HG03342 (cell line): ENCODE measurements at regions not wholly inside any gene's neighbourhood (a gene's known extent, or its start where the extent isn't known, plus 50 kb on each side); places are given as distances from the start of the nearest gene placed in this dataset.
"Not testable (repeated sequence)": the region's sequence is repeated elsewhere in the genome, so short reads cannot be mapped to it uniquely, and the experiment has no call there.

ENCODE experiments used
- ATAC-seq: cut with Tn5 transposase; IDR thresholded peaks from one replicate; pipeline ENCODE4 v1.9.1; 2021; ENCODE audit warnings: mild to moderate bottlenecking, moderate library complexity; ENCODE audit not compliant: unreplicated experiment

DNA sequence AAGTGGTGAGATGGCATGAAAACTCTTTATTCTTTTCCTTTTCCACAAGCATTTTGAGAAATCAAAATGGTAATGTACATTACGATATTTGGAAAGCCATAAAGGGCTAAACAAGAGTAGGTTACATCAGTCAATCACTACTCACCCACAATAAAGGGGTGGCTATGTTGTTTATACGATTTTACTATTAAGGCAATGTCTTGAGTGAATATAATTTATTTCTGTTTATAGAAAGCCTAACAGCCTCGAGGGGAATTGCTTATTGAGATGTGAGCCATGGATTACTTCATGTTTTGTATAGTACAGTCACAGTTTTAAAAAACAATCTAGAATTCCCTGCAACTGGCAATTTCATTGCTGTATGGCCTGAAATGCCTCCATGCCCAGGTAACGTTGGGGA is 237.5 kb upstream of the RBBP8 start:
- no peak for ATAC-seq

DNA sequence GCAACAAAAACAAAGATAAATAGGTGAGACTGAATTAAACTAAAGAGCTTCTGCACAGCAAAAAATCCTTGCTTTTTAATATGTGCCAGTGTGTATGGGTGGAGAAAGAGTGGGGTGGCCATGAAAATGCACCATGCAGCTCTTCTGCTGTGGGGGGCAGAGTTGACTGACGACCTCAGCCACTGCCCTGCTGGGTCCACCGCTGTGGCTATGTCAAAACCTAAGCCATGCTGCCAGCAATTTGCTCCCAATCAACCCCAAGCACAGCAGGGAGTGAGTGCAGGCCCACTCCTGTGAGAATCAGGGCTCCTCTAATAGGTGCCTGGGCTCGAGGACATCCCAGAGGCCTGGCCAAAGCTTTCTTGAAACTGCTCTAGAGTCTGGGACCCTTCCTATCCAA is 235.6 kb upstream of the RBBP8 start:
- no peak for ATAC-seq

DNA sequence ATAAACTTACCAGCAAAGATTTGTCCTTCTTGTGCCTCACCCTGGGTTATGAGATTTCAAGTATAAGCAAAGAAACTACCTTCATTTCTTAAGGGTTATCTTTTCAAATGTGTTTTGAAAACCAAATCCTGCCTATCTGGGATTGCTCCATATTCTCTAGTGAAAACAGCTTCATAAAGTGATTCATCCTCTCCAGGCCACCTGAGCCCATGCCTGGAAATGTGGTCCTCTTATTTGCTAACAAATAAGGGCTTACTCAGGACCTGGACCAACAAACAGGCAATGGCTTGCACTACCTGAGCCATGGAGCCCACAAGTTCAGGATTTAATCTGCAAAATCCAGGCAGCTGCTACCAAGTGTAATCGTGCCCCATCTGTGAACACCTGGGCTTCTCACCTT is 234.4 kb upstream of the RBBP8 start:
- no peak for ATAC-seq

DNA sequence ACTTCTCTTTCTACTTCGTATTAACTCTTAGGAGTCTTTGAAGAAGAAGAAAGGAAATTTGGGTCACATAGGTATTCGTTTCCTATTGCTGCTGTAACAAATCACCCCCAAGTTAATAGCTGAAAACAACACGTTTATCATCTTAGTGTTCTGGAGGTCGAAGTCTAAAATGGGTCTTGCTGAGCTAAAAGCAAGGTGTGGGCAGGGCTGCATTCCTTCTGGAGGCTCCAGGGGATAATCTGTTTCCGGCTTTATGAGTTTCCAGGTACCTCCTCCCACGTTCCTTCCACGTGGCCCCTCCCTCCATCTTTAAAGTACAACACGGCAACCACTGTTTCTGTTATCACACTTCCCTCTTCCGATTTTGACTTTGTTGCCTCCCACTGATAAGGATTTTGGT is 233.5 kb upstream of the RBBP8 start:
- no peak for ATAC-seq

DNA sequence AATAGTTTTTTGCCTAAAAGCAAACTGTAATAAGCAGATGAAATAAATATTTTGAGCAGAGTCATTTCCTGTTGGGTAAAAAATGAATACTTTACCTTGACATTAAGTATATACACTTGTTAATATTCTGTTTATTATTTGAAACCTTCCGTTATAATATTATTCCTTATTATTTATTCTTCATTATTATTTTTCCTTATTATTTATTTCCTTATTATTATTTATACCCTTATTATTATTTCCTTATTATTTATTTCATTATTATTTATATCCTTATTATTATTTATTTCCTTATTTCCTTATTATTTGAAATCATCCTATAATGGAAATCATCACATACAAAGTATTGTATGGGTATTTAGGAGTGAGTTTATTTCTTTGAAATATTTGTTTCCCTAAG is 232.2 kb upstream of the RBBP8 start:
- ATAC-seq = no peak

DNA sequence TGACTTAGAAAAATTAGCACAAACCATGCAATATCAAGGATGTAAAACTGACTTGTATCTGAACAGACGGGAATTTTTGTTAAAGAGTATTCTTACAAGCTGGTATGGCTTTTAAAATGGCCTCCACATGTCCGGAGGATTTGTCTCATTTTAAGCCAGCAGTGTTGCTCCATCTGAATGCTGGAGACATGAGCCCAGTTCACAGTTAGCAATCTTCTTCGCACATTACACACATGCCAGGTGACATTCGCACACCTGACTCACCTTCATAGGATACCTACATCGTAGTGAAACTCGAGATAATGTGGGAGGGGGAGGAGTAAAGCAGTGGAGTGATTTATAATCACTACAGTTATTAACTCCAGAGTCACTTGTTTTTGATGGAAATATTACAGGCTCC is 231.8 kb upstream of the RBBP8 start:
- no peak for ATAC-seq

DNA sequence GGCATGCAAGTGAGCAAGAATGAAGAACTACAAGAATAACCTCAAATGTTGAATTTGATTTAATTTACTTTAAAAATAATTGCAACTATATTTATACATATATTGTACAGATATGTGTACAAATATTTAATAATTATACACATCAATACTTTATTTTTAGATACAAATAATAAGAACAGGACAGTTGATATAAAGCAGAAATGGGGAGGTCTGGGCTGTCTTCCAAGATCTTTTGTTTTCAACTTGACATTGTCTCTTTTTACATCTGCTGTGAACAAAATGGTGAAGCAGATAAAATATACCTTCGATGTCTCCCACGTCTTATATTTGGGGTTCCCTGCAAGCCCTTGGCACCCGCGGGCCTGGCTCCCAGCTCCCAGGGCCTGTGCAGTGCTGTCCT is 231.3 kb upstream of the RBBP8 start:
- ATAC-seq = no peak

DNA sequence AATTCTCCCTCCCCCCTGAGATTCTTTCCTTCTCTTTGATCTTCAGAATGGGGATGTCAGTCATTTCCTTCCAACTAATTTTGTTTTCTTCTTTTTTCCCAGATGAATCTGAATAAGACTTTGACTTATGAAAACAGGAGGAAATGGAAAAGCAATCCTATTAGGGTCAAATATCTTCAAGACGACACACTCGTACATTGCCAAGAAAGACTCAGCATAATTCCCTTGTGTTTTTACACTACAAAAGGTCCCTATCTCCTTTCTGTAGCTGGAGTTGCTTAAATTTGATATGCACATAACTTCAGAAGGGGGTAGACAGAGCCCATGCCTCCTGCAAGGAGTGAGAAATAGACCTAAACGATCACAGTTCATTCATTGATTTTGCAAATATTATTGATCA is 230.3 kb upstream of the RBBP8 start:
- no peak for ATAC-seq

DNA sequence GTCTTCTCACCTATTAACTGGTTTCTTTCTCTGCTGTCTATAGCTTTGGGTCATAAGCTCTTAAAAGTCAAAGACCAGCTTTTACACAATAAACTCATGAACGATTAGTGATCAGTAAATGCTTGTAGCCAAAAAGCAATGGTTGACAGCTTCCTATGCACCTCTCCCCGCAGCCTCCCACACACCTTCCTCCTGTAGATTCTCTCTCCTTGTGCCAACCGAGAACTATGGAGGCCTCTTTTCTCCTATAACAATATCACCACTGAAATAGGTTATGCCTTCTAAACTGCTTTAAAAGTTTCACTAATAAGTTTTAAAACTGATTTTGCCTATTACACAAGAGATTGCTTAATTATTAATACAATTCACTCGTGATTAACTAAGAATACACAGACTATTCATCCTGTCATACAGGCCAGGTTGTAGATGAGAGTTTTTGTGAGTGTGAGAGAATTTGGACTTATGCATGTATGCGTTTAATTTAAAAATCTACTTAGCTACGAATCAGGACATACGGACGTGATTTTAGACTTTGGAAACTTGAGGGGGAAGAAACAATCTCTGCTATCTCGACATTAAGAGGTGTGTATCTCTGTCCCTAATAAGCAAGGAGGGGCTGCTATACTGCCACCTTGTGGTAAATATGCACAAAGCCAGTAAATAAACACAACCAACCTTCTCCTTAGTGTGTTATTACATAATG is 229.1 kb upstream of the RBBP8 start:
- ATAC-seq = peak; percentile 62

DNA sequence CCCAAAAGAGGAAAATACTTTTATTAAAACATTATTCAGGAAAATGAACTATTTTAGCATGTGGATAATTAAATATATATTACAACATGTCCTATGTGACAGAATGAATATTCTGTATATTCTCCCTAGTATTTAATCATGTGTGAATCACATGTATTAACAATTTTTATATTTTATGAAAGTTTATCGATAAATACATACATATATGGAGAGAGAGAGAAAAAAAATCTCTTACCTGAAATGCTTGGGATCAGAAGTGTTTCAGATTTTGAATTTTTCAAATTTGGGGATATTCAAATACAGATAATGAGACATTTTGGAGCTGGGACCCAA is 228.6 kb upstream of the RBBP8 start:
- ATAC-seq = no peak

DNA sequence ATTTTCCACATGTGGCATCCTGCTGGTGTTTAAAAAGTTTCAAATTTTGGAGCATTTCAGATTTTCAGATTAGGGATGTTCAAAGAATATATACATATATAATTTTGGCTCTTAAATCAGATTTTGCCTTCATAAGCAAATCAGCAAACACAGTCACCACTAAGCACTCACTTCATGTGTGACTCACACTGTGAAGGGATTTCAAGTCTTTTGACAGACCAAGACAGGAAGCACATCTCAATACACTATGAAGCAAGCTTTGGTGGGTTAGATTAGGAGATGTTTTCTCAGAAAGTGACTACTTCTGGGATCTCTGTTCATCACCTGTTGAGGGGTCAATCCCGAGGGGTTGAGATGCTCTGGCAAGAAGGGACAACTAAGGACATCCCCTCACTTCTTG is 227.8 kb upstream of the RBBP8 start:
- no peak for ATAC-seq

DNA sequence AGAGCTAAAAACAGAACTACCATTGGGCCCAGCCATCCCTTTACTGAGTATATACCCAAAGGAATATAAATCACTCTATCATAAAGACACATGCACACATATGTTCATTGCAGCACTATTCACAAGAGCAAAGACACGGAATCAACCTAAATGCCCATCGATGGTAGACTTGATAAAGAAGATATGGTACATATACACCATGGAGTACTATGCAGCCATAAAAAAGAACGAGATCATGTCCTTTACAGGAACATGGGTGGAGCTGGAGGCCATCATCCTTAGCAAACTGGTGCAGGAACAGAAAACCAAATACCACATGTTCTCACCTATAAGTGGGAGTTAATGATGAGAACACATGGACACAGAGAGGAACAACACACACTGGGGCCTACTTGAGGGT is 227.1 kb upstream of the RBBP8 start:
- ATAC-seq = not testable (repeated sequence)

DNA sequence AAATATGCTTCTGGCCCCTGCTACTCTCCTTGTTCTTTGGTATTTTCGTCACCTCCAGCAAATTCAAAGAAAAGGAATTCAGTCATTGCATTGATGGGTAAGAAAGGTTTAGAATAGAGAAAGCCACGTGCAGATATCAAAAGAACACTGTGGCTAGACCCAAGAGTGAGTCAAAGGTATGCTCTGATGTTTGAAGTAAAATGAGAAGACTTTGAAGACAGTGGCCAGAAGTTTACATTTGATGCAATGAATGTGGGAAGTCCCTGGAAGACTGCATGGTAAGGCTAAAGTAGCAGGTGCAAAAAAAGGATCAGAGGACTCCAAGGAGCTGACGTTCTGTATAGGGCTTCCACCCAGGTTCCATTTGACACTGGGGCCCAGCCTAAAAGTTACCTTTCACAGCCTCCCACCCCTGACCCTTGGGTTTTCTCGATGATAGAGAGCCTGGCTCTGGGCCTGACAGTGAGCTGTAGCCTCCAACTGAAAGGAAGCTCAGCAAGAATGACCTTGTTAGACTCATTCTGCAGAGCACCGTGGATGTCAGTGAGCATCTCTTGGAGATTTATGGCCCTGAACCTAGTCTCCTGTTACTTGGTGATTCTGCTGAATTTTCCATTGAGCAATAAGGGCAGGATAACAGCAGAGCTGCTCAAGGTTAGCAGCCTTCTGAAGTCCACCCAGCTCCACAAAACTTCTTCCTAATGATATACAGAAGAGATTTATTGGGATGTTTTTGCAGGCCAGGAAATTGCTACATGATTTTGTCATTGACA is 223.7 kb upstream of the RBBP8 start:
- no peak for ATAC-seq

DNA sequence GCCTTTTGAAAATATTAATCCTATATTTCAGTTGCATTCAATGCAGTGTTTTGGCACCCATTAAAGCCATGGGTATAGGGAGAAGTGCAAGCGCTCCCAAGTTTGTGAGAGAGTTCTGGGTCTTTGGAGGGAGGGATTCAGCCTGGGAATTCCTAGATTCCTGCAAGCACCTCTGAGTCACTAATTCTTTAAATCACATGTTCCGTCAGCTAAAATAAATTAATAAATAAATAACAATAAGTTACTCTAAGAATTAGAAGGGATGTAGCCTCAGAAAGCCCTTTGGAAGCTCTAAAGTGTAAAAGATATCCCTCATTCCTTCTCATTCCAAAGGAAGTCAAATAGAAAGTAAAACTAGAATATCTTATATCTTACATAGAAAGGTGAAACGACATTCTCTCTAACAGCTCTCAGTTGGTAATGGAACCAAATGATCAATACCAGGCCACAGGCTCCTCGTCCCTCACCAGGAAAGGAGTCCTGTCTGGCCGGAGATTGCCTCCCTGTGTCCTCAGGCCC is 222.4 kb upstream of the RBBP8 start:
- ATAC-seq = no peak

DNA sequence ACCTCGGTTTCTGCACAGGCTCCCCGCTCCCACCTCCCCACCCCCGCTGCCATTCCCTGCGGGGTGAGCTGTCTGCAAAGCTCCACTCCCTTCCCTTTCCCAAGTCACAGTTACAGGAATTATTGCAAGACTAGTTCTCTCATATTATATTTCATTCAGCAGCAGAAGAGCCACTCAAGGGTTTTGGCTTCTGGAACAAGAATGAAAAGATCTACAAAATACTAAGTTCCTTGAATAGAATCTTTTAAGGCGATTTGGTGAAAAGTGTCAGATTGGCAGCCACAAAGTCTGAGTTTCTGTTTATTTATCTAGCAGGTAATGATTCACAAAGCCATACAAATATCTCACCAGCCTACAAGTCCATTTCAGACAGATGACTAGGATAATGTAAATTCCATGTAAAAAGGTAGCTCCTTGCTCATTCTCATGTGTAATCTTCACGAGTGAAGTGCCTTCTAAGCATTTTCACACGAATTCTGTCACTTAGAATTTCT is 221.9 kb upstream of the RBBP8 start:
- ATAC-seq = no peak

DNA sequence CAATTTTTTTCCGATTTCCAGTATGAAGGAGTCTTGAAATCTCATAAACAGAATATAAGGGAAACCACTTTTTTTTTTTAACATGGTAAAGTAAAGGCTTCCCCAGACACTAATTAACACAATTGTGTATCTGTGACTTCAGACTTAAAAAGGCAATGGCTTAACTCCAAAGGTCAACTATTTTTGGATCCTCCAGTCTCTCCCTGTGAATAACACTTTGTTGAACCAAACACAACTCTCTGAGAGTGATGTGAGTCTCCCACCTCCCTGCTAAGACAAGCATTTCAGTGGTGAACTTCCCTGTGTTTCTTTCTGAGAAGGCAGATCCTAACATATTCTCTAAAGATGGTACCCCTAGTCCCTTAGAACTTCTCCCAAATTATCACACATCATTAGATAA is 219.6 kb upstream of the RBBP8 start:
- ATAC-seq = no peak

DNA sequence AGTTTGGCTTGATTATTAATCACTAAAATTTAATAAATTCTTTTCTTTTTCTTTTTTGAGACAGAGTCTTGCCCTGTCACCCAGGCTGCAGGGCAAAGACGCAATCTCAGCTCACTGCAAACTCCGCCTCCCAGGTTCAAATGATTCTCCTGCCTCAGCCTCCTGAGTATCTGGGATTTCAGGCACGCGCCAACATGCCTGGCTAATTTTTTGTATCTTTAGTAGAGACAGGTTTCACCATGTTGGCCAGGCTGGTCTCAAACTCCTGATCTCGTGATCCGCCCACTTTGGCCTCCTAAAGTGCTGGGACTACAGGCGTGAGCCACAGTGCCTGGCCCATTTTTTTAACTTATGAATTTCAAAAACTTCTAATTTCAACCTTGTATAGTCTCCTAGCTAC is 215.6 kb upstream of the RBBP8 start:
- ATAC-seq = not testable (repeated sequence)

DNA sequence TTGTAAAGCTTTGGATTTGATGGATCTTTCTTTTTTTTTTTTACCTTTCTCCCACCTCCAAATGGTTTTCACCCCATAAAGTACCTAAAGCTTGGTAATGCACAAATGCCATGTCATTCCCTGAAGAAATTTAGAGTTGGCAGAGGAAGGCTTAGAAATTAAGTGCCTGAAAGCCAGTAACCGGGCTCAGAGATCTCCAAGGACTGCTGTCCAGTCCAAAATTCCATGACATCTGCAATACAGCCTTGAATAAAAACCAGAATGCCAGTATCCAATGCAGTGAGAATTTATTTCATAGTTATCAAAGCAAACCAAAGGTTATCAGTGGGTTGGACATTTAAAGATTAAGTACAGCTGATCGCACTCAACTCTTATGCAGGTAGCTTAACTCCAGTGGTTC is 209.9 kb upstream of the RBBP8 start:
- ATAC-seq = no peak

DNA sequence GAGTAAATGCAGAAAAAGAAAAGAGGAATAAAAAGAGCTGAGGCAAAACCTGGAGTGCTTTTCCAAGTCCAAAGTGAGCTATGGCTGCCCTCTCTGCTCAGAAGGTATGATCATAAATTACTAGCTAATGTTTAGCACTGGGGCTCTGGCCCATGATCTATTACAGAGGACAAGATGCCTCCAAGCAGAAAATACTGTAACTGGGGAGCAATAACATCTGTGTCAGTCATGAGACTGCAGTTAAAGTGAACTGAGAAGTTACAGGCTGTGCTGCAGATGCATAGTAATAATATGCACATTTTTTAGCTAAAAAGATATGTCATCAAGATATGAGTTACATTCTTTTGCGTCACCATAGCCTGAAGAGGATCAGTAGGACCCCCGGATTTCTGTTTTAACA is 209.4 kb upstream of the RBBP8 start:
- no peak for ATAC-seq

DNA sequence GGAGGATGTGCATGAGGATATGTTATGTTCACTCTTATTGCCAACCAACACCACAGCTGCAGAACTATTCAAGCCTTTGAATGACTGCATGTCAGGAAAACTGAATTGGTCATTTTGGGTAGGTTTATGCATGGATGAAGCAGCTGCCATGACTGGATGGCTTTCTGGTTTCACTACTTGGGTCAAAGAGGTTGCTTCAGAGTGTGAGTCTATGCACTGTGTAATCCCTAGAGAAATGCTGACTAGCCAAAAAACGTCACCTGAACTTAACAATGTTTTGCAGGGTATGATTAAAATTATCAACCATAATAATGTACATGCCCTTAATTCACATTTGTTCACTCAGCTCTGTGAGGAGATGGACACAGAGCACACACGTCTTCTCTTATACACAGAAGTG is 206.7 kb upstream of the RBBP8 start:
- ATAC-seq = no peak

DNA sequence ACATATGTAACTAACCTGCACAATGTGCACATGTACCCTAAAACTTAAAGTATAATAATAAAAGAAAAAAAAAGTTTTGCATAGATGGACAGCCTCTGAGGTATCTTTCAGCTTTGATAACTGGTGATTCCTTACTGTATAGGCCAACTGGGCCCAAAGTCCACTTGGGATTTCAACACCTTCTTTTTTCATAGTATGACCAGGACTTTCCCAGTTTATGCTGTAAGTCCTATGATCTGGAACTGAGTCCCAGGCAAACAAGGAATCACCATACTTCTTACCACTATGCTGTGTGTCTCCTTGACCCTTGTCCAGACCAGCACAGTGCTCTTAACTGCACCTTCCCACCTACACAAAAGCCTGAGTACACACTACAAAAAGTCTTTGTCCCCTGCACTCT is 205.1 kb upstream of the RBBP8 start:
- ATAC-seq = no peak

DNA sequence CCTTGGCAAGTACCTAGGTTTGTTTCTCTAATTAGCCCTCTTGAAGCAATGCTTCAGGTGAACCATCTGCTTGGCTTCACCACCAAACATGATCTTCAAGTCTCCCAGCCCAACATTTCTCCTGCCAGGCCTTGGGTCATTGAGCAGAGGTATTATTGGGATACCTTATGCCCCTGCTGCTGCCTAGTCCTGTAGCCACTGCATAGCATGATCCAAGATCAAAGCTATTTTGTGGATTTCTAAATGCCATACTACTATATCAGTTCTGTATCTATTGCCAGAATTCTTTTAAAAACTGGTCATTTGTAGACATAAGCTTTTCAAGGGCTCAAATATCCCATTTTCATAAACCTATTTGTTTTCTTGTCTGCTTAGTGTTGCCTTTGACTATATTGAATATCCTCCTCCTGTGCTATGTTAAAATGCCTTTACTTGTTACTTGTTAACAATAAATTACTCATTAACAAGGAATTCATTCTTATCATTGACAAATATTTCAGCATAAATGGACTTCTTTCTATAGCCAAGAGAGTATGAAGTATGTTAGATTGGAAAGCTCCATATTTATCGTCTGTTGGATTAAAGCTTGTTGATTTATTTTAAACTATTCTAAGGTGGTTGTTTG is 204.5 kb upstream of the RBBP8 start:
- no peak for ATAC-seq
